HepG2 (cell line): ENCODE measurements at regions not wholly inside any gene's neighbourhood (a gene's known extent, or its start where the extent isn't known, plus 50 kb on each side); places are given as distances from the start of the nearest gene placed in this dataset.

Experiments
- CENPT ChIP-seq: sonication (generic); formaldehyde crosslinking; IDR thresholded peaks from 2 replicates; pipeline ENCODE4 v1.8.0; 2022; ENCODE audit warnings: low read depth, mild to moderate bottlenecking, moderate library complexity, missing genetic modification reagents
- ISX ChIP-seq: sonication (generic); formaldehyde crosslinking; conservative IDR thresholded peaks from 2 replicates; pipeline ENCODE4 v1.5.0; 2020; ENCODE audit warnings: missing genetic modification reagents
- PLSCR1 ChIP-seq: sonication (generic); formaldehyde crosslinking; IDR thresholded peaks from 2 replicates; pipeline ENCODE4 v1.5.0; 2020; ENCODE audit warnings: missing genetic modification reagents, mild to moderate bottlenecking, borderline replicate concordance
- TAF15 ChIP-seq: fragments of 200-400 bp; formaldehyde crosslinking; IDR thresholded peaks from one replicate; pipeline ENCODE4 v1.6.1; 2018; ENCODE audit warnings: mild to moderate bottlenecking, low read depth, low read length; ENCODE audit not compliant: poor library complexity, severe bottlenecking
- TARDBP ChIP-seq: sonication (generic); formaldehyde crosslinking; IDR thresholded peaks from 2 replicates; pipeline ENCODE4 v1.8.0; 2022; ENCODE audit warnings: mild to moderate bottlenecking, missing genetic modification reagents
- ZBTB38 ChIP-seq: sonication (generic); formaldehyde crosslinking; IDR thresholded peaks from 2 replicates; pipeline ENCODE4 v1.5.1; 2020; ENCODE audit warnings: mild to moderate bottlenecking, missing genetic modification reagents
- ZFP37 ChIP-seq: sonication (generic); formaldehyde crosslinking; IDR thresholded peaks from 2 replicates; pipeline ENCODE4 v1.4.0; 2020; ENCODE audit warnings: missing genetic modification reagents, borderline replicate concordance
- ZNF280D ChIP-seq: sonication (generic); formaldehyde crosslinking; IDR thresholded peaks from 2 replicates; pipeline ENCODE4 v1.5.1; 2020; ENCODE audit warnings: mild to moderate bottlenecking, missing genetic modification reagents
- ZNF362 ChIP-seq: sonication (generic); formaldehyde crosslinking; IDR thresholded peaks from 2 replicates; pipeline ENCODE4 v1.4.0; 2020; ENCODE audit warnings: missing genetic modification reagents, mild to moderate bottlenecking, borderline replicate concordance
- ZNF687 ChIP-seq: sonication (generic); formaldehyde crosslinking; IDR thresholded peaks from 2 replicates; pipeline ENCODE4 v1.5.1; 2020; ENCODE audit warnings: mild to moderate bottlenecking, missing genetic modification reagents, moderate library complexity
- ZNF776 ChIP-seq: sonication (generic); formaldehyde crosslinking; IDR thresholded peaks from 2 replicates; pipeline ENCODE4 v1.4.0; 2020; ENCODE audit warnings: mild to moderate bottlenecking, missing genetic modification reagents
- TF ChIP-seq, protein P1 (sequence below): sonication (generic); formaldehyde crosslinking; IDR thresholded peaks from 2 replicates; pipeline ENCODE4 v1.4.0; 2020; ENCODE audit warnings: mild to moderate bottlenecking, missing genetic modification reagents
- TF ChIP-seq, protein P2 (sequence below): sonication (generic); formaldehyde crosslinking; conservative IDR thresholded peaks from 2 replicates; pipeline ENCODE4 v1.4.0; 2020; ENCODE audit warnings: missing genetic modification reagents

DNA sequence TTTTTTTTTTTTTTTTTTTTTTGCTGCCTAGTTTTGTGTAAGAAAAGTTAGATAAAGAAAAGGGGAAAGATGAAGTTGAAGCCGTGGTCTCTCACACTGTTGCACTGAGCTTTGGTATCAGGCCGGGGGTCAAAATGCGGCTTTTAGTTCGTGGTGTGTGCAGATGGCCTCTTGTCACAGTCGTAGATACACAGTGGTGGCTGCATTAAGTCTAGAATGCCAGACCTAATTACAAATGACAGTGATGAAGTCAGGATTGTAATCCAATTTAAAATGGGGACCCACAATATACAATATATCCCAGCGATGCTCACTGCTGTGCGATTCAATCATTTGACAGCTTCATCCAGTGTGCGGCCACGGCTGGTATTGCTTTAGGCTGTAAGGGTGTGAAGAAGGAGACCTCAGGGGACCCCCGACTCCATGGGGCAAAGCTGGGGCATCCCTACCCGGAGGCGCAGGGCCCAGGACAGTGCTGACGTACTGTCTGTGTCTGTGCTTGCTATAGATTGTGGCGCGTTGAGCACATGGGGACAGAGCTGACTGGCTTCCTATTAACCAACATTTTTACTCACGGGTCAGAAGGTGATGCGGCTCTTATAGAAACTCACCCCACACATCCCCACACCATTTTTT lies 210.0 kb upstream of the SOX4 start (continued):
- TF ChIP-seq, protein P1, sequence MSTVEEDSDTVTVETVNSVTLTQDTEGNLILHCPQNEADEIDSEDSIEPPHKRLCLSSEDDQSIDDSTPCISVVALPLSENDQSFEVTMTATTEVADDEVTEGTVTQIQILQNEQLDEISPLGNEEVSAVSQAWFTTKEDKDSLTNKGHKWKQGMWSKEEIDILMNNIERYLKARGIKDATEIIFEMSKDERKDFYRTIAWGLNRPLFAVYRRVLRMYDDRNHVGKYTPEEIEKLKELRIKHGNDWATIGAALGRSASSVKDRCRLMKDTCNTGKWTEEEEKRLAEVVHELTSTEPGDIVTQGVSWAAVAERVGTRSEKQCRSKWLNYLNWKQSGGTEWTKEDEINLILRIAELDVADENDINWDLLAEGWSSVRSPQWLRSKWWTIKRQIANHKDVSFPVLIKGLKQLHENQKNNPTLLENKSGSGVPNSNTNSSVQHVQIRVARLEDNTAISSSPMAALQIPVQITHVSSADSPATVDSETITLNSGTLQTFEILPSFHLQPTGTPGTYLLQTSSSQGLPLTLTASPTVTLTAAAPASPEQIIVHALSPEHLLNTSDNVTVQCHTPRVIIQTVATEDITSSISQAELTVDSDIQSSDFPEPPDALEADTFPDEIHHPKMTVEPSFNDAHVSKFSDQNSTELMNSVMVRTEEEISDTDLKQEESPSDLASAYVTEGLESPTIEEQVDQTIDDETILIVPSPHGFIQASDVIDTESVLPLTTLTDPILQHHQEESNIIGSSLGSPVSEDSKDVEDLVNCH, result no peak
- no peak for TF ChIP-seq ISX (CRISPR knock-in tag)
- peak; percentile 28 for TF ChIP-seq ZNF687
- TF ChIP-seq ZNF776 (CRISPR knock-in tag), result no peak
- TF ChIP-seq, protein P2, sequence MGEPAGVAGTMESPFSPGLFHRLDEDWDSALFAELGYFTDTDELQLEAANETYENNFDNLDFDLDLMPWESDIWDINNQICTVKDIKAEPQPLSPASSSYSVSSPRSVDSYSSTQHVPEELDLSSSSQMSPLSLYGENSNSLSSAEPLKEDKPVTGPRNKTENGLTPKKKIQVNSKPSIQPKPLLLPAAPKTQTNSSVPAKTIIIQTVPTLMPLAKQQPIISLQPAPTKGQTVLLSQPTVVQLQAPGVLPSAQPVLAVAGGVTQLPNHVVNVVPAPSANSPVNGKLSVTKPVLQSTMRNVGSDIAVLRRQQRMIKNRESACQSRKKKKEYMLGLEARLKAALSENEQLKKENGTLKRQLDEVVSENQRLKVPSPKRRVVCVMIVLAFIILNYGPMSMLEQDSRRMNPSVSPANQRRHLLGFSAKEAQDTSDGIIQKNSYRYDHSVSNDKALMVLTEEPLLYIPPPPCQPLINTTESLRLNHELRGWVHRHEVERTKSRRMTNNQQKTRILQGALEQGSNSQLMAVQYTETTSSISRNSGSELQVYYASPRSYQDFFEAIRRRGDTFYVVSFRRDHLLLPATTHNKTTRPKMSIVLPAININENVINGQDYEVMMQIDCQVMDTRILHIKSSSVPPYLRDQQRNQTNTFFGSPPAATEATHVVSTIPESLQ (CRISPR knock-in tag), result no peak
- TF ChIP-seq ZFP37 (CRISPR knock-in tag), result no peak
- no peak for TF ChIP-seq ZNF362 (CRISPR knock-in tag)
- no peak for TF ChIP-seq ZNF280D (CRISPR knock-in tag)
- TF ChIP-seq PLSCR1, result no peak
- TF ChIP-seq TARDBP (CRISPR knock-in tag), result no peak
- TF ChIP-seq TAF15, result no peak
- TF ChIP-seq CENPT, result no peak
- peak; percentile 59; the same call in 1 of the 2 replicates for TF ChIP-seq ZBTB38 (CRISPR knock-in tag)
